ENCODE measurements at regions not wholly inside any gene's neighbourhood (a gene's known extent, or its start where the extent isn't known, plus 50 kb on each side); places are given as distances from the start of the nearest gene placed in this dataset.

DNA sequence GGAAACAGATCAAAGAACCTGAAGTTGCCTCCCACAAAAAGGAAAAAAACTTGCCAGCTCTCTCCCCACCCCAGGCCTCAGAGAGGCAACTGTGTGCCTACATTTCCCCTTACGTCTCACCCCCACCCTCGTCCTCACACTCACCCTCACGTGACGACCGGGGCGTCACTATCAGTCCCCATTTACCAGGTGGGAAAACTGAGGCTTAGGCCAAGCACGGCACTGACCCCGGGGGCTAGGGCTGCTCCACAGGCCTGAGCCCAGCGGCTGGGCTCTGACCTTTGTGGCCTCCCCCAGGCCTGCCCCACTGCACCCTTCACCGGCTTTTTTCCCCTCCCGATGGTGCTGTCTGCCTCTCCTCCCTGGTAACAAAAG, 51.5 kb upstream of the RUNX3 start:
- no peak for DNase-seq

DNA sequence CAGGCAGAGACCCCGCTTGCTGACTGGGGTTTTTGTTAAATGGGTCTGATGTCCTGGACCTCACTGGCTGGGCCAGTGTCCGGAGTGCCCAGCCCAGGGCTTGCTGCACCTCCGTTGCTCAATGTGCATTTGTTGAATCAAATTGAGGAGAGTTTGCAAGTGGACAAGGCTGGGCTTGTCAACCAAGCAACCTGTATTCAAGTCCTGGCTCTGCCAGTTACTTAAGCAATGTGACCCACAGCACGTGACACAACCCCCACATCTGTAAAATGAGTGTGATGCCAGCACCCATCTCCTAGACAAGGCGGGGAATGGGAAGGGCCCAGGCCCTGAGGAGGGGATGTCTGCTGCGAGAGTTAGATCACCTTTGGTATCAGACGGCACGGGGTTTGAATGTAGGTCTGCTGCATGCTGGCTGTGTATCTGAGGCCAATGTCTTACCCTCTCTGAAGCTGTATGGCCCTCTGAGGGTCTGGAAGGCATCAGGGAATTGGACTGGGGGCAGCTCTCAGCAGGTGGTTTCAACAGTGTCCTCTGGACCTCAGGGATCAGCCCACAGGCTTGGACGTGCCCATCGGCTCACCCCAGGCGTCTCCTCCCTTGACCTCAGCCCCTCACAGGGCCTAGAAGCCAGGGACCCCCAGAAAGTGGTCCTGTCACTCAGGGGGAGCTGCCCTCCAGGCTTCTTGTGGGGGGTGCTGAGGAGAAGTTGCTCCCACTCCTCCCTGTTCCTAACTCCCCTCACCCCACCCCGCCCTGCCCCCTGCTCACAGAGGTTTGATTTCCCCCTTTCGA, 51.0 kb upstream of the RUNX3 start:
- no peak for DNase-seq
